Type B pancreatic cell (in vitro differentiated cells): ENCODE measurements at regions not wholly inside any gene's neighbourhood (a gene's known extent, or its start where the extent isn't known, plus 50 kb on each side); places are given as distances from the start of the nearest gene placed in this dataset.
A peak's percentile ranks its signal among the peaks of the same experiment; 100 is the strongest.

Experiments used
- DNase-seq: peaks from one replicate; pipeline ENCODE4 v3.0.0; 2021; ENCODE audit warnings: mixed read lengths; ENCODE audit not compliant: unreplicated experiment; ENCODE audit errors: extremely low spot score
- H3K27ac Mint-ChIP-seq: 2 replicates; pipeline ENCODE4 v1.8.0; 2021; ENCODE audit warnings: mild to moderate bottlenecking, mixed read lengths
- H3K27me3 Mint-ChIP-seq: 2 replicates; pipeline ENCODE4 v1.8.0; 2021; ENCODE audit warnings: mixed read lengths
- H3K36me3 Mint-ChIP-seq: 2 replicates; pipeline ENCODE4 v1.8.0; 2021; ENCODE audit warnings: mixed read lengths
- H3K4me1 Mint-ChIP-seq: one replicate; pipeline ENCODE4 v1.8.0; 2021; ENCODE audit warnings: mixed read lengths; ENCODE audit not compliant: unreplicated experiment
- H3K4me3 Mint-ChIP-seq: 2 replicates; pipeline ENCODE4 v1.8.0; 2021; ENCODE audit warnings: mild to moderate bottlenecking, mixed read lengths
- H3K9me3 Mint-ChIP-seq: 2 replicates; pipeline ENCODE4 v1.8.0; 2021; ENCODE audit warnings: mixed read lengths
- CTCF ChIP-seq: fragments of 200-600 bp; sonication (generic); conservative IDR thresholded peaks from 2 replicates; pipeline ENCODE4 v1.5.0; 2021; ENCODE audit warnings: antibody characterized with exemption, mild to moderate bottlenecking

GRCh38 chr12:64992116-64992515 lies 129.0 kb downstream of the WIF1 start:
- peaks cover 25% of the 10 kb centered on the region for H3K27me3 Mint-ChIP-seq
- no peak for DNase-seq
- no peaks in the 10 kb centered on the region for H3K36me3 Mint-ChIP-seq
- no peaks in the 10 kb centered on the region for H3K9me3 Mint-ChIP-seq
- H3K27ac Mint-ChIP-seq = no peak overlapping the region
- TF ChIP-seq CTCF = no peak
- H3K4me1 Mint-ChIP-seq = peaks cover 16% of the 10 kb centered on the region
- H3K4me3 Mint-ChIP-seq = no peak overlapping the region

GRCh38 chr12:64992641-64993040 lies 128.5 kb downstream of the WIF1 start:
- peak overlapping the region; percentile 53 for H3K27ac Mint-ChIP-seq
- no peaks in the 10 kb centered on the region for H3K9me3 Mint-ChIP-seq
- peaks cover 19% of the 10 kb centered on the region for H3K4me1 Mint-ChIP-seq
- H3K27me3 Mint-ChIP-seq = peaks cover 29% of the 10 kb centered on the region
- H3K36me3 Mint-ChIP-seq = no peaks in the 10 kb centered on the region
- no peak overlapping the region for H3K4me3 Mint-ChIP-seq
- DNase-seq = no peak
- no peak for TF ChIP-seq CTCF

- H3K9me3 Mint-ChIP-seq = no peaks in the 10 kb centered on the region
- H3K27me3 Mint-ChIP-seq = peaks cover 33% of the 10 kb centered on the region
- no peak for DNase-seq
These were observed 127.6 kb downstream of the WIF1 start for GRCh38 chr12:64993461-64993860.

GRCh38 chr12:64995816-64996215 lies 125.3 kb downstream of the WIF1 start:
- H3K36me3 Mint-ChIP-seq = no peaks in the 10 kb centered on the region
- H3K27ac Mint-ChIP-seq = no peak overlapping the region
- no peaks in the 10 kb centered on the region for H3K9me3 Mint-ChIP-seq
- peaks cover 32% of the 10 kb centered on the region for H3K4me1 Mint-ChIP-seq
- DNase-seq = no peak
- H3K27me3 Mint-ChIP-seq = peaks cover 42% of the 10 kb centered on the region
- no peak overlapping the region for H3K4me3 Mint-ChIP-seq
- TF ChIP-seq CTCF = no peak

More at GRCh38 chr12:64993461-64993860, 127.6 kb downstream of the WIF1 start:
- H3K27ac Mint-ChIP-seq = no peak overlapping the region
- no peaks in the 10 kb centered on the region for H3K36me3 Mint-ChIP-seq
- no peak overlapping the region for H3K4me3 Mint-ChIP-seq
- H3K4me1 Mint-ChIP-seq = peaks cover 27% of the 10 kb centered on the region
- no peak for TF ChIP-seq CTCF

- Mint-ChIP-seq H3K4me3 (no peak overlapping the region), H3K27ac (no peak overlapping the region), H3K9me3 (peaks cover 6% of the 10 kb centered on the region), H3K4me1 (peaks cover 16% of the 10 kb centered on the region), H3K27me3 (peaks cover 48% of the 10 kb centered on the region), H3K36me3 (no peaks in the 10 kb centered on the region)
- no peak for DNase-seq
- no peak for TF ChIP-seq CTCF
These were observed 123.2 kb downstream of the WIF1 start for GRCh38 chr12:64997858-64998257.
